Stimulated activated CD4-positive, alpha-beta T cell treated with anti-CD3 and anti-CD28 coated beads, Interleukin-4, amount 100 ng/mL, for 1 hour (primary cell): ENCODE measurements at regions not wholly inside any gene's neighbourhood (a gene's known extent, or its start where the extent isn't known, plus 50 kb on each side); places are given as distances from the start of the nearest gene placed in this dataset.
"Not testable (repeated sequence)": the region's sequence is repeated elsewhere in the genome, so short reads cannot be mapped to it uniquely, and the experiment has no call there.

Source experiments
- DNase-seq: peaks from one replicate; pipeline ENCODE4 v3.0.0-alpha.2; 2020

DNA sequence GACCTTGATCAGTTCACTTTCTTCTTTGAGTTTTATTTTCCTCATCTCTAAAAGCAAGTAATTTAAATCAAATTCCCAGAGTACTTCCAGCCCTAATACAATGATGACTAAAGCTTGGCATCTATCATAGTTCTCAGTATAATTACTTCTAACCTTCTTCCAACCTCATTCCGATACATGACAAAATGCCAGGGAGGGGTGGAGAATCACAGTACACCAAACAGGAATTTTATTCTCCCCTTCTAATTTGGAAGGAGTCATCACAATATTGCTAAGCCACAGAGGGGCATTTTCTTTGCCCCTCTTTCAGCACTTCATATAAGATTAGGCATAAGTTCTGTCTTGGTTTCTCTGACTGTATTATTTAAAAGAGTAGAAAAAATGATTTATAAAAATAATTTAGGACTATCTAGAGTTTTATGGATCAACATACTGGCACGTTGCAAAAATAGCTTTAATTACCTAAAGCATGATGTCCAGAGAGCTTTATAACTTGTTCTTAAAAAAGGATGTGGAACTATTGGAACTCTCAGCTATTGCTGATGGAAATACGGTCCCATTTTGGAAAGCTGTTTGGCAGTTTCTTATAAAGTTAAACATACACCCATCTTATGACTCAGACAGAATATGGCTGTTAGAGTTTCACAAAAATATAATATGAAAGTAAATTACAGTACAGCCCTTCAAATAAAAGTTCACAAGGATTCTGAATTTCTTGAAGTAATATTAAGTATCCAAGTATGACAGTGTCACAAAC lies 86.9 kb upstream of the UBE2E2 start:
- no peak for DNase-seq

DNA sequence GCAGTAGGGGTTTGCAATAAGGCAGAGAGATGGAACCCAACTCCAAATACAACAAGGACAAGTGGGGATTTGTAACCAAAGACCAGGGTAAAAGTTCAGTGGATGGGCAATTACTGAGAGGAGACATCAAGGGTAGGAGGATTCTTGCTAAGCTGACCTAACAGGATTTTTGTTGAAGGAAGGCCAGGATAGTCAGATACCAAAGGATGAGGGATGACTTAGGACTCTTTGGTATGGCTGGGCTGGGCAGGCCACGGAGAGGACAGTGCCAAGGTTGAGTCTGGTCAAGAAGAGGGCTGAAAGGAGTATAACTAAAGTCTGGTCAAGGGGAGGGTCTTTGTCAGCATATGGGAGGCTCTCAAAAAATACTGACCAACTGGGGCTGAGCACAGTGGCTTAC lies 85.3 kb upstream of the UBE2E2 start:
- DNase-seq = no peak

DNA sequence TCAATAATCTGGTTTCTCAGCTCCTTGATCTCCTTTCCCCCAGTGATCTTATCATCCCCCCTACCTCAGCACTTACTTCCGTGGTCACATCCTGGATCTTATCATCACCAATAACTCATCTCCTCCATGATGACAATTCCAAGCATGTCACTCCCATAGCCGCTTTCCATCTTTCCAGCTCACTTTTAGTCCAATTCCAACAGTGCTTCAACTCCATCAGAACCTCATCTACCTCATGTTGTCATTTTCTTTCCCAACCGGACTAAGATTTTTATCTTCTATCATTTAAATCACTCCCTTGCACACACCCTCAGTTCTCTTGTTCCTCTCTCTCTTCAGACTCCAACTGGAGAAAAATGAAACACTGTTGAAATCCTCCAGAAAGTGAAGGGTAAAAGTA lies 75.9 kb upstream of the UBE2E2 start:
- DNase-seq = no peak

DNA sequence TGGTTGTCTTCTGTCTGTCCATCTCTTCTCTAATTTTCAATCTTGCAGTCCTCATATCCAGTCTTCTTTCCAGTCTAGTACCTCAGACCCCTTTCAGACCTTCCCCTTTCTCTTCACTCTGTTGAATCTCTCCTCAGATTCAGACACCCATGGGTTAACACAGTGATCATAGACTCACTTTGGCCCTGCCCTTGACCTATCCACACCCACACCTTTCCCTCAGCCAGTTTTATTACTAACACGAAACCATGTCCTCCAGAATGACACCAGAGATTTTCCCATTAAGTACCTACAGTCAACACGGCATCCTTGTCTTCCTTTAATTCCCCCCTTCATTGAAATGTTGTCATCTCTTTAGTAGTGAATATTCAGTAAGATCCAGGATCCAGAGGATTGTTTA lies 74.5 kb upstream of the UBE2E2 start:
- DNase-seq = no peak

DNA sequence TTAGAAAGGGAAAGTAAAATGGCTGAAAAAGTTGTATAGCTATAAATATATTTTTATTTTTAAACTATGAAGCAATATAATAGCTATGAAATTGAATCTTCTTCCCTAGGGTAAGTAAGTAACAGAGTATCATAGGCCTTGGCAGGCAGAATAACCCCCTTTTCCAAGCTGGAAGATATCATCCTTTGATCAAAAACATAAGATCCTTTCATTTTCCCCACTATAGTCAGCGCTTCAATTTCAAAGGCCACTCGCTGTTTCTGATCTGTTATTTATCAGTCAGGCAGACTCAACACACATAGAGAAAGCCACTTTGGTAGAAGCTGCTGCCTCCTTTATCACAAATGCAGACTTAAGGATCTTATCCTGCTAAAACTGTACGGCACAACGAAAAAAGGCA lies 74.0 kb upstream of the UBE2E2 start:
- DNase-seq = no peak

DNA sequence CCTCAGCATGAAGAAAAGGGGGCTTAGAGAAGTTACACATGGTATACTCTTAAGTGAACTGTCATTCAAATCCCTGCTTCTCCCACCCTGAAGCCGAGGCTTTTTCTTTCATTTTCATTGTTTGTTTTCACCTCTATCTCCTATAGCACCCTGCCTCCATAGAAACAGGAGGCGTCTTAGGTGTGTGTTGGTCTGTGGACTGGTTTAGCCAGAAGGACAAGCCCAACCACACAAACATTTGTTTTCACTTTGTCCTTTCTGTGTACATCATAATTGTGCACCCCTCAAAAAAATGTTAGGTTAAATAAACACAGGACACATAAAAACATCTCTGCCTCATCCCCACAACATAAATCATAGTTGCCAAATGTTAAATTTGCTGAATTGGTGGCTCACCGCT lies 73.3 kb upstream of the UBE2E2 start:
- no peak for DNase-seq

DNA sequence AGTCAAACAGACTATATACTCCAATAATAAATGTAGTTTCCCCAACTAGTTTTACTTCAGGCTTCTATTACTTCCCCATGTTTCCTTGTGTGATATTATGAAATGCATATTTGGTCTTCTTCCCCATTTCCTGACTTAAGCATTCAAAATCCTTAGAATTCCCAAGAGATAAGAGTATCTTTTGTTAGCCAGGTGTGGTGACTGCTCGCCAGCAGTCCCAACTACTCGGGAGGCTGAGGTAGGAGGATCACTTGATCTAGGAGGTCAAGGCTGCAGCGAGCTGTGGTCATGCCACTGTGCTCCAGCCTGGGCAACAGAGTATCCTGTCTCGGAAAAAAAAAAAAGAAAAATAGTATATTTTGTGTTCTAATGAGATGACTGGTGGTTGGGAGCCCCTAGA lies 72.7 kb upstream of the UBE2E2 start:
- no peak for DNase-seq

DNA sequence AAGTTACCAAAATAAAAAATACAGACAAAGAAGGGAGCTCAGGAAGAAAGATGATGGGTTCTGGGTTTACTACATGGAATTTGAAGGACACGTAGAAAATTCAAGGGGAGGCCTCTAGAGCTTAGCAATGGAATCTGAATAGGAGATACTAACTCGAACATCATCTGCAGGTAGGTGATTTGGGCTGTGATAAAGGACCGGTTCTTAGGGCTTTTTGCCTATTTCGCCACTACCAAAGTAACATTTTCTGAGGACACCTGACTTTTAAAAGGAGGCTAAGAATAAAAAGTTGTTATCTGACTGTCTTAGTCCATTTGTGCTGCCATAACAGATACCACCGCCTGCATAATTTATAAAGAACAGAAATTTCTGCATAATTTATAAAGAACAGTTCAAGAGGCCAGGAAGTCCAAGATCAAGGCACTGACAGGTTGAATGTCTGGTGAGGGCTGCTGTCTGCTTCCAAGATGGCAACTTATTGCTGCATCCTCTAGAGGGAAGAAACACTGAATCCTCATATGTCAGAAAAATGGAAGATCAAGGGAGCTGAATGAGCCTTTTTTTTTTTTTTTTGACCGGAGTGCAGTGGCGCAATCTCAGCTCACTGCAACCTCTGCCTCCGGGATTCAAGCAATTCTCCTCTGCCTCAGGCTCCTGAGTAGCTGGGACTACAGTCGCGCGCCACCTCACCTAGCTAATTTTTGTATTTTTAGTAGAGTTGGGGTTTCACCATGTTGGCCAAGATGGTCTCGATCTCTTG lies 67.9 kb upstream of the UBE2E2 start:
- DNase-seq = no peak

DNA sequence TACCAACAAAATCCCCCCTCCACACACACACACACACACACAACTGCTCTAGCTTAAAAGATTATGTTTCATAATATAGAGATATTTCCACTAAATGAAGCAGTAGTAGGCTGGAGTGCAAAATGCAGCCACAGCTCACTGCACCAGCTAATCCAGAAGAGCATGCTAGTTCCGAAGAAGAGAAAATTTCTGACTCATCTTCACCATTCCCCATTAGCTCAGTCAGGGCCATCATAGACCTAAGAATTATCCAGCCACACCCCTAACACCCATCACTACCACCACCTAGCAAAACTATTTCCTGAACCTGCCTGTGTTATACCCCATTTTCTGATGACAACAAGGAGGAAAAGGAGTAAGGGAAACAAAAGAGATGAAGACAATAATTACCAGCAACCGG lies 67.1 kb upstream of the UBE2E2 start:
- no peak for DNase-seq

DNA sequence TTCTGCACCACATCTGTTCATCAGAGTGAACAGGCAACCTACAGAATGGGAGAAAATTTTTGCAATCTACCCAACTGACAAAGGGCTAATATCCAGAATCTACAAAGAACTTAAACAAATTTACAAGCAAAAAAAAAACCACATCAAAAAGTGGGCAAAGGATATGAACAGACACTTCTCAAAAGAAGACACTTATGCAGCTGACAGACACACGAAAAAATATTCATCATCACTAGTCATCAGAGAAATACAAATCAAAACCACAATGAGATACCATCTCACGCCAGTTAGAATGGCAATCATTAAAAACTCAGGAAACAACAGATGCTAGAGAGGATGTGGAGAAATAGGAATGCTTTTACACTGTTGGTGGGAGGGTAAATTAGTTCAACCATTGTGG lies 59.1 kb upstream of the UBE2E2 start:
- not testable (repeated sequence) for DNase-seq

DNA sequence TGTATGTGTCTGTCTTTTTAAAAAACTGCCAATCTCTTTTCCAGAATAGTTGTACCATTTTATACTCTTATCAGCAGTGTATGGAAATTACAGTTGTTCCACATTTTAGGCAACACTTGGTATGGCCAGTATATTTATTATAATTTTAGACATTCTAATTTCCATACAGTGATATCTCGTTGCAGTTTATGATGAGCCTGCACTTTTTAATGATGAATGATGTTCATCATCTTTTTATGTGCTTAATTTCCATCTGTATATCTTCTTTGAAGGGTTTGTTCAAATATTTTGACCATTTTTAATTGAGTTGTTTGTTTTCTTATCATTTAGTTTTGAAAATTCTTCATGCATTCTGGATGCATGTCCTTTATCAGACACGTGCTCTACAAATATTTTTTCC lies 57.0 kb upstream of the UBE2E2 start:
- no peak for DNase-seq

DNA sequence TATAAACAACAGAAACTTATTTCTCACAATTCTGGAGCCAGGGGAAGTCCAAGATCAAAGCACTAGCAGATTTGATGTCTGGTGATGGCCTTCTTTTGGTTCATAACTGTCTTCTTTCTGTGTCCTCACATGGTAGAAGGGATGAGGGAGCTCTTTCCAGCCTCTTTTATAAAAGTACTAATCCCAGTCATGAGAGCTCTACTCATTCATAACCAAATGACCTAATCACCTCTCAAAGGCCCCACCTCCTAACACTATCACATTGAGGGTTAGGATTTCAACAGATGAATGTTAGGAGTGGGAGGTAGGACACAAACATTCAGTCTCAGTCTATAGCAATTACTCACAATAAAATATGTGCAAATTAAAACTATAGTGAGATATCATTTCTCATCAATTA lies 50.1 kb upstream of the UBE2E2 start:
- DNase-seq = no peak
